MM.1S (cell line): ENCODE measurements at regions not wholly inside any gene's neighbourhood (a gene's known extent, or its start where the extent isn't known, plus 50 kb on each side); places are given as distances from the start of the nearest gene placed in this dataset.

Experiments
- DNase-seq: peaks from one replicate; pipeline ENCODE4 v3.0.0-alpha.2; 2015
- H2AFZ ChIP-seq: fragments of 300-600 bp; sonication (generic); 2 replicates; pipeline ENCODE4 v1.6.0; 2016; ENCODE audit warnings: antibody characterized with exemption, low read length
- H3F3A ChIP-seq: fragments of 300-600 bp; sonication (generic); 2 replicates; pipeline ENCODE4 v1.6.1; 2016; ENCODE audit warnings: mild to moderate bottlenecking, antibody characterized with exemption, low read length, moderate library complexity, mixed read lengths; ENCODE audit not compliant: insufficient read depth
- H3K27ac ChIP-seq: fragments of 300-600 bp; sonication (generic); 2 replicates; pipeline ENCODE4 v1.5.1; 2016; ENCODE audit warnings: mild to moderate bottlenecking, low read length
- H3K27me3 ChIP-seq: fragments of 300-600 bp; sonication (generic); replicated peaks from 2 replicates; pipeline ENCODE4 v1.6.0; 2016; ENCODE audit warnings: low read length; ENCODE audit not compliant: insufficient read depth
- H3K36me3 ChIP-seq: fragments of 300-600 bp; sonication (generic); replicated peaks from 2 replicates; pipeline ENCODE4 v1.6.1; 2016; ENCODE audit warnings: mild to moderate bottlenecking, low read length, mixed read lengths; ENCODE audit not compliant: insufficient read depth
- H3K4me1 ChIP-seq: fragments of 300-600 bp; sonication (generic); 2 replicates; pipeline ENCODE4 v1.6.1; 2016; ENCODE audit warnings: low read length, mixed read lengths
- H3K4me2 ChIP-seq: fragments of 300-600 bp; sonication (generic); 2 replicates; pipeline ENCODE4 v1.6.0; 2016; ENCODE audit warnings: low read depth, low read length
- H3K4me3 ChIP-seq: fragments of 300-600 bp; sonication (generic); 2 replicates; pipeline ENCODE4 v1.5.1; 2016; ENCODE audit warnings: low read length, mixed read lengths
- H3K79me2 ChIP-seq: fragments of 300-600 bp; sonication (generic); 2 replicates; pipeline ENCODE4 v1.6.1; 2016; ENCODE audit warnings: mixed run types, low read length, mixed read lengths
- H3K9ac ChIP-seq: fragments of 300-600 bp; sonication (generic); 2 replicates; pipeline ENCODE4 v1.6.1; 2016; ENCODE audit warnings: low read length, mixed read lengths
- H3K9me2 ChIP-seq: fragments of 300-600 bp; sonication (generic); replicated peaks from 2 replicates; pipeline ENCODE4 v1.6.1; 2016; ENCODE audit warnings: mild to moderate bottlenecking, low read length, mixed read lengths; ENCODE audit not compliant: insufficient read depth
- H3K9me3 ChIP-seq: fragments of 300-600 bp; sonication (generic); replicated peaks from 2 replicates; pipeline ENCODE4 v1.6.1; 2016; ENCODE audit warnings: mild to moderate bottlenecking, low read length, mixed read lengths; ENCODE audit not compliant: insufficient read depth
- H4K20me1 ChIP-seq: fragments of 300-600 bp; sonication (generic); 2 replicates; pipeline ENCODE4 v1.6.1; 2016; ENCODE audit warnings: mild to moderate bottlenecking, low read length, moderate library complexity, mixed read lengths; ENCODE audit not compliant: insufficient read depth
- CTCF ChIP-seq: fragments of 300-600 bp; sonication (generic); IDR thresholded peaks from 2 replicates; pipeline ENCODE4 v1.5.1; 2016; ENCODE audit warnings: antibody characterized with exemption, low read length, mixed read lengths
- EZH2 ChIP-seq: fragments of 300-600 bp; sonication (generic); optimal IDR thresholded peaks from 2 replicates; pipeline ENCODE3; 2017; ENCODE audit warnings: low read depth, mild to moderate bottlenecking, antibody characterized with exemption, low read length, mixed read lengths
- EZH2phosphoT487 ChIP-seq: fragments of 300-600 bp; sonication (generic); IDR thresholded peaks from 2 replicates; pipeline ENCODE4 v1.6.1; 2018; ENCODE audit warnings: antibody characterized with exemption, low read length

DNA sequence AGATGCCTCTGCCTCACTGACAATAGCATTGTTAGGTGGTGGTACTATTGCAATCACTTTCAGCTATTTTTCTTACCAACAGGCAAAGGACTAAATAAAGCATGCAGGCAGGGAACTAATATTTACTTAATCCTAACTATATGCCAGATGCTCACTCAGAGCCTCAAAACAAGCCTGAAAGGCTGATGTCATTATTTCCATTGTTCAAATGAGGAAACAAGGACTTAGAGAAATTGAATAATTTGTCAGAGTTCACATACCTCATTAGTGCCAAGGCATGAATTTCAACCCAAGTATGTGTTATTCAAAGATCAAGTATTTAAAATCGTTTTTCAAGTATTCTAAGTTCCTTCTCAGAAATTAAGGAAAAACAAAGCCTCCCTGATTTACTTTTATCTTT, 374.9 kb upstream of the TECRL start:
- Histone ChIP-seq H3K4me1 (no peaks in the 10 kb centered on the region), H3F3A (no peaks in the 10 kb centered on the region), H3K36me3 (no peaks in the 10 kb centered on the region), H4K20me1 (no peaks in the 10 kb centered on the region), H3K9me2 (no peaks in the 10 kb centered on the region), H3K27ac (no peak overlapping the region), H2AFZ (no peak overlapping the region), H3K9me3 (no peaks in the 10 kb centered on the region), H3K9ac (no peak overlapping the region), H3K4me3 (no peak overlapping the region), H3K79me2 (no peaks in the 10 kb centered on the region), H3K27me3 (no peaks in the 10 kb centered on the region), H3K4me2 (no peak overlapping the region)
- no peak for DNase-seq
- TF ChIP-seq EZH2 = no peak
- TF ChIP-seq CTCF = no peak
- TF ChIP-seq EZH2phosphoT487 = no peak

GRCh38 chr4:64781737-64782326, 372.6 kb upstream of the TECRL start:
- H3F3A ChIP-seq = no peaks in the 10 kb centered on the region
- no peaks in the 10 kb centered on the region for H3K9me2 ChIP-seq
- no peak for TF ChIP-seq EZH2
- TF ChIP-seq CTCF = peak; percentile 78
- no peak for TF ChIP-seq EZH2phosphoT487
- H4K20me1 ChIP-seq = no peaks in the 10 kb centered on the region
- no peaks in the 10 kb centered on the region for H3K36me3 ChIP-seq
- no peak overlapping the region for H3K4me3 ChIP-seq
- no peaks in the 10 kb centered on the region for H3K9me3 ChIP-seq
- H3K4me1 ChIP-seq = no peaks in the 10 kb centered on the region
- H2AFZ ChIP-seq = no peak overlapping the region
- H3K4me2 ChIP-seq = no peak overlapping the region
- no peaks in the 10 kb centered on the region for H3K79me2 ChIP-seq
- no peaks in the 10 kb centered on the region for H3K27me3 ChIP-seq
- DNase-seq = peak; percentile 60
- H3K9ac ChIP-seq = no peak overlapping the region
- no peak overlapping the region for H3K27ac ChIP-seq

GRCh38 chr4:64780664-64781063, 371.4 kb upstream of the TECRL start:
- Histone ChIP-seq H3K79me2 (no peaks in the 10 kb centered on the region), H3K27ac (no peak overlapping the region), H3K27me3 (no peaks in the 10 kb centered on the region), H3K4me1 (no peaks in the 10 kb centered on the region), H3K9me3 (no peaks in the 10 kb centered on the region), H4K20me1 (no peaks in the 10 kb centered on the region), H3K9me2 (no peaks in the 10 kb centered on the region), H3K4me2 (no peak overlapping the region), H3K36me3 (no peaks in the 10 kb centered on the region), H3K4me3 (no peak overlapping the region), H3F3A (no peaks in the 10 kb centered on the region), H3K9ac (no peak overlapping the region), H2AFZ (no peak overlapping the region)
- DNase-seq = no peak
- TF ChIP-seq EZH2 (no peak), EZH2phosphoT487 (no peak), CTCF (no peak)
